PC-3 (cell line): ENCODE measurements at regions not wholly inside any gene's neighbourhood (a gene's known extent, or its start where the extent isn't known, plus 50 kb on each side); places are given as distances from the start of the nearest gene placed in this dataset.

Experiments
- ATAC-seq: fragments of 200-7000 bp; cut with Tn5 transposase; 2 replicates; pipeline ENCODE4 v1.9.1; 2020; ENCODE audit warnings: mild to moderate bottlenecking, moderate library complexity
- BruUV-seq: library from RNA; stranded (reverse); fragments of 400-500 nt; replicated peaks from 2 replicates; lab custom pipeline; 2021; lab: Mats Ljungman, UMichigan
- CTCF ChIA-PET: fragments of 300-600 bp; sonication (Branson Sonifier 250); formaldehyde crosslinking; loops from one replicate; lab custom pipeline; 2022; ENCODE audit warnings: antibody characterized with exemption; lab: Charles Lee
- POLR2A ChIA-PET: fragments of 300-600 bp; sonication (Branson Sonifier 250); formaldehyde crosslinking; loops from one replicate; lab custom pipeline; 2022; ENCODE audit warnings: antibody characterized with exemption; ENCODE audit not compliant: unreplicated experiment; lab: Charles Lee
- DNase-seq: peaks from one replicate; pipeline ENCODE4 v3.0.0-alpha.2; 2015
- H2AFZ ChIP-seq: fragments of 300-600 bp; sonication (generic); 2 replicates; pipeline ENCODE4 v1.6.0; 2016; ENCODE audit warnings: antibody characterized with exemption, low read length
- H3F3A ChIP-seq: fragments of 300-600 bp; sonication (generic); one replicate; pipeline ENCODE4 v1.6.0; 2017; ENCODE audit warnings: antibody characterized with exemption, low read length, control low read depth, mild to moderate bottlenecking; ENCODE audit not compliant: unreplicated experiment
- H3K27ac ChIP-seq: fragments of 300-600 bp; sonication (generic); 2 replicates; pipeline ENCODE4 v1.5.1; 2016; ENCODE audit warnings: mild to moderate bottlenecking, low read length
- H3K27me3 ChIP-seq: fragments of 300-600 bp; sonication (generic); 2 replicates; pipeline ENCODE4 v1.6.1; 2016; ENCODE audit warnings: low read length, mixed read lengths
- H3K36me3 ChIP-seq: fragments of 300-600 bp; sonication (generic); 2 replicates; pipeline ENCODE4 v1.6.1; 2016; ENCODE audit warnings: low read depth, mixed run types, low read length, mixed read lengths
- H3K4me1 ChIP-seq: fragments of 300-600 bp; sonication (generic); 2 replicates; pipeline ENCODE4 v1.5.1; 2016; ENCODE audit warnings: low read length; ENCODE audit not compliant: insufficient read depth
- H3K4me2 ChIP-seq: fragments of 300-600 bp; sonication (generic); 2 replicates; pipeline ENCODE4 v1.6.0; 2016; ENCODE audit warnings: low read length
- H3K4me3 ChIP-seq: fragments of 300-600 bp; sonication (generic); 2 replicates; pipeline ENCODE4 v1.5.1; 2016; ENCODE audit warnings: mild to moderate bottlenecking, low read length, mixed read lengths
- H3K79me2 ChIP-seq: fragments of 300-600 bp; sonication (generic); 2 replicates; pipeline ENCODE4 v1.6.1; 2017; ENCODE audit warnings: low read length, mixed read lengths
- H3K9ac ChIP-seq: fragments of 300-600 bp; sonication (generic); 2 replicates; pipeline ENCODE4 v1.6.0; 2016; ENCODE audit warnings: mild to moderate bottlenecking, low read length
- H3K9me2 ChIP-seq: fragments of 300-600 bp; sonication (generic); replicated peaks from 2 replicates; pipeline ENCODE4 v1.6.1; 2016; ENCODE audit warnings: mixed run types, low read length, mixed read lengths
- H3K9me3 ChIP-seq: fragments of 300-600 bp; sonication (generic); 2 replicates; pipeline ENCODE4 v1.6.1; 2016; ENCODE audit warnings: low read length, mixed read lengths
- H4K20me1 ChIP-seq: fragments of 300-600 bp; sonication (generic); 2 replicates; pipeline ENCODE4 v1.6.1; 2016; ENCODE audit warnings: low read length, mixed read lengths
- CTCF ChIP-seq: fragments of 300-600 bp; sonication (generic); conservative IDR thresholded peaks from 2 replicates; pipeline ENCODE4 v1.5.1; 2017; ENCODE audit warnings: antibody characterized with exemption, low read depth, mild to moderate bottlenecking, low read length
- EZH2 ChIP-seq: fragments of 300-600 bp; sonication (generic); IDR thresholded peaks from one replicate; pipeline ENCODE4 v1.6.1; 2017; ENCODE audit warnings: antibody characterized with exemption, mild to moderate bottlenecking, low read length; ENCODE audit not compliant: unreplicated experiment
- EZH2phosphoT487 ChIP-seq: fragments of 300-600 bp; sonication (generic); IDR thresholded peaks from 2 replicates; pipeline ENCODE4 v1.6.1; 2018; ENCODE audit warnings: mild to moderate bottlenecking, antibody characterized with exemption, low read length, borderline replicate concordance
- intact Hi-C: fragments of 100-400 bp; cut with micrococcal nuclease; formaldehyde crosslinking; loops from 2 replicates; pipeline ENCODE4 v1.9.0; 2023

- Histone ChIP-seq H3K9ac (no peak overlapping the region), H3K79me2 (no peaks in the 10 kb centered on the region), H4K20me1 (no peaks in the 10 kb centered on the region), H3K4me2 (no peak overlapping the region), H3K9me3 (no peaks in the 10 kb centered on the region), H3K4me1 (no peaks in the 10 kb centered on the region), H3K27me3 (no peaks in the 10 kb centered on the region), H3K36me3 (no peaks in the 10 kb centered on the region), H3F3A (no peaks in the 10 kb centered on the region), H3K27ac (no peak overlapping the region), H2AFZ (no peak overlapping the region), H3K9me2 (no peaks in the 10 kb centered on the region), H3K4me3 (no peak overlapping the region)
- POLR2A ChIA-PET, result no interaction called here
- DNase-seq (no peak), ATAC-seq (no peak)
- BruUV-seq, result no TSS peak
- CTCF ChIA-PET, result no interaction called here
- intact Hi-C loops, result no loop called here
- TF ChIP-seq CTCF (no peak), EZH2phosphoT487 (no peak), EZH2 (no peak)
Observed at GRCh38 chr18:47745227-47745626, 185.2 kb downstream of the SMAD2 start.

- no peak for ATAC-seq
- TF ChIP-seq CTCF (no peak), EZH2 (no peak), EZH2phosphoT487 (no peak)
- Histone ChIP-seq H3K4me2 (no peak overlapping the region), H3F3A (no peaks in the 10 kb centered on the region), H3K27ac (no peak overlapping the region), H4K20me1 (no peaks in the 10 kb centered on the region), H3K79me2 (no peaks in the 10 kb centered on the region), H3K27me3 (peaks cover 12% of the 10 kb centered on the region; the same call in 1 of the 2 replicates), H3K36me3 (no peaks in the 10 kb centered on the region), H3K9me3 (no peaks in the 10 kb centered on the region), H3K4me3 (no peak overlapping the region), H3K4me1 (no peaks in the 10 kb centered on the region), H3K9ac (no peak overlapping the region), H3K9me2 (no peaks in the 10 kb centered on the region), H2AFZ (no peak overlapping the region)
- POLR2A ChIA-PET, result no interaction called here
- no TSS peak for BruUV-seq
- DNase-seq, result no peak
- intact Hi-C loops, result no loop called here
- CTCF ChIA-PET, result no interaction called here
Observed at GRCh38 chr18:47737956-47738355, 192.5 kb downstream of the SMAD2 start.

GRCh38 chr18:47737198-47737830, 193.1 kb downstream of the SMAD2 start:
- Histone ChIP-seq H3K9ac (no peak overlapping the region), H3K4me1 (no peaks in the 10 kb centered on the region), H2AFZ (no peak overlapping the region), H3K4me2 (no peak overlapping the region), H3K36me3 (no peaks in the 10 kb centered on the region), H4K20me1 (no peaks in the 10 kb centered on the region), H3K79me2 (no peaks in the 10 kb centered on the region), H3K27me3 (peaks cover 12% of the 10 kb centered on the region; the same call in 1 of the 2 replicates), H3K27ac (no peak overlapping the region), H3K4me3 (no peak overlapping the region), H3K9me3 (no peaks in the 10 kb centered on the region), H3K9me2 (no peaks in the 10 kb centered on the region), H3F3A (no peaks in the 10 kb centered on the region)
- BruUV-seq, result no TSS peak
- ATAC-seq, result no peak
- ChIA-PET POLR2A (interaction anchor here (0.6 kb wide), 1 partner anchor 692 kb away, joined by 3 read pairs; no protein-coding TSS in a partner anchor), CTCF (no interaction called here)
- TF ChIP-seq EZH2 (no peak), CTCF (no peak), EZH2phosphoT487 (no peak)
- intact Hi-C loops, result no loop called here
- DNase-seq, result no peak
